HFFc6 (cell line): ENCODE measurements at regions not wholly inside any gene's neighbourhood (a gene's known extent, or its start where the extent isn't known, plus 50 kb on each side); places are given as distances from the start of the nearest gene placed in this dataset.

Source experiments
- DNase-seq: peaks from one replicate; pipeline ENCODE4 v3.0.0-alpha.2; 2018
- H3K27ac Mint-ChIP-seq: 2 replicates; pipeline ENCODE4 v1.8.0; 2020; ENCODE audit warnings: mild to moderate bottlenecking, mixed read lengths
- H3K27me3 Mint-ChIP-seq: 2 replicates; pipeline ENCODE4 v1.8.0; 2021; ENCODE audit warnings: mild to moderate bottlenecking, moderate library complexity, mixed read lengths; ENCODE audit not compliant: insufficient read depth
- H3K36me3 Mint-ChIP-seq: 2 replicates; pipeline ENCODE4 v1.8.0; 2021; ENCODE audit warnings: low read depth, mixed read lengths
- H3K4me1 Mint-ChIP-seq: 2 replicates; pipeline ENCODE4 v1.8.0; 2020; ENCODE audit warnings: low read depth, mixed read lengths
- H3K4me3 Mint-ChIP-seq: 2 replicates; pipeline ENCODE4 v1.8.0; 2020; ENCODE audit warnings: mild to moderate bottlenecking, moderate library complexity, mixed read lengths
- H3K9me3 Mint-ChIP-seq: 2 replicates; pipeline ENCODE4 v1.8.0; 2020; ENCODE audit warnings: mild to moderate bottlenecking, mixed read lengths
- TF ChIP-seq, protein P1 (sequence below): fragments of 200-600 bp; sonication (generic); IDR thresholded peaks from 2 replicates; pipeline ENCODE4 v1.5.0; 2021; ENCODE audit warnings: antibody characterized with exemption, mild to moderate bottlenecking

DNA sequence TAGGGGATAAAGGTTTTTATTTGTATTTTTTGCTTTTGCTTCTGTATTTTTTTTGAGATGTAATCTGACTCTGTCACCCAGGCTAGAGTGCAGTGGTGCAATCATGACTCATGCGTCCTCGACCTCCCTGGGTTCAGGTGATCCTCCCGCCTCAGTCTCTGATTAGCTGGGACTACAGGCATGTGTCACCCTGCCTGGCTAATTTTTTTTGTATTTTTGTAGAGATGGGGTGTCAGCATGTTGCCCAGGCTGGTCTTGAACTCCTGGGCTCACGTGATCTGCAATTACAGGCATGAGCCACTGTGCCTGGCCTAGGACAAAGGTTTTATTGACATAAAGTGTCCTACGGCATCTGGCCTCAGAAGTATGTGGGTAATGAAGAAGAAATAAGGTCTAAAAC lies 297.1 kb upstream of the C9orf72 start:
- no peaks in the 10 kb centered on the region for H3K36me3 Mint-ChIP-seq
- no peak overlapping the region for H3K4me3 Mint-ChIP-seq
- no peak overlapping the region for H3K27ac Mint-ChIP-seq
- H3K4me1 Mint-ChIP-seq = no peaks in the 10 kb centered on the region
- peaks cover 49% of the 10 kb centered on the region for H3K9me3 Mint-ChIP-seq
- no peak for DNase-seq
- no peaks in the 10 kb centered on the region for H3K27me3 Mint-ChIP-seq
- TF ChIP-seq, protein P1, sequence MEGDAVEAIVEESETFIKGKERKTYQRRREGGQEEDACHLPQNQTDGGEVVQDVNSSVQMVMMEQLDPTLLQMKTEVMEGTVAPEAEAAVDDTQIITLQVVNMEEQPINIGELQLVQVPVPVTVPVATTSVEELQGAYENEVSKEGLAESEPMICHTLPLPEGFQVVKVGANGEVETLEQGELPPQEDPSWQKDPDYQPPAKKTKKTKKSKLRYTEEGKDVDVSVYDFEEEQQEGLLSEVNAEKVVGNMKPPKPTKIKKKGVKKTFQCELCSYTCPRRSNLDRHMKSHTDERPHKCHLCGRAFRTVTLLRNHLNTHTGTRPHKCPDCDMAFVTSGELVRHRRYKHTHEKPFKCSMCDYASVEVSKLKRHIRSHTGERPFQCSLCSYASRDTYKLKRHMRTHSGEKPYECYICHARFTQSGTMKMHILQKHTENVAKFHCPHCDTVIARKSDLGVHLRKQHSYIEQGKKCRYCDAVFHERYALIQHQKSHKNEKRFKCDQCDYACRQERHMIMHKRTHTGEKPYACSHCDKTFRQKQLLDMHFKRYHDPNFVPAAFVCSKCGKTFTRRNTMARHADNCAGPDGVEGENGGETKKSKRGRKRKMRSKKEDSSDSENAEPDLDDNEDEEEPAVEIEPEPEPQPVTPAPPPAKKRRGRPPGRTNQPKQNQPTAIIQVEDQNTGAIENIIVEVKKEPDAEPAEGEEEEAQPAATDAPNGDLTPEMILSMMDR = no peak

DNA sequence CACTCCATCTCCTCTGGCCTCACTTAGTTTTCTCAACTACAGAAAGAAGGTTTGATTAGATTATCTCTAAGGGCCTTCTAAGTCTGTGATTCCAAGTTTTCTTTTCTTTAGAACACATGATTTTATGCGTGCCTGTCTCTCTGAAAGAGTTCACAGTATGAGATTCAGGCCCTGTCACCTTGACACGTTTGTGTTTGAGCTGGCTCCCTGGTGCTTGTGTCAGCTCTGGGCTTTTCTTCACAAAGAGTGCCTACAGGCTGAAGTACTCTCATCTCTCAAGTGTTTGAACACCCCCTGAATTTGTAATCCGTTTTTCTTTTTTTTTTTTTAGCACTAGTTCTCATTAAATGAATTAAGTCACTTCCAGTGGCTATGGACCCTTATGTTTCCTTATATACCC lies 306.9 kb upstream of the C9orf72 start:
- Mint-ChIP-seq H3K27ac (no peak overlapping the region), H3K9me3 (peaks cover 32% of the 10 kb centered on the region), H3K36me3 (no peaks in the 10 kb centered on the region), H3K4me1 (no peaks in the 10 kb centered on the region), H3K27me3 (0 out of 2 replicates have a peak, but pooled peaks cover 3% of the 10 kb centered on the region), H3K4me3 (no peak overlapping the region)
- DNase-seq = no peak
- TF ChIP-seq, protein P1 = no peak

DNA sequence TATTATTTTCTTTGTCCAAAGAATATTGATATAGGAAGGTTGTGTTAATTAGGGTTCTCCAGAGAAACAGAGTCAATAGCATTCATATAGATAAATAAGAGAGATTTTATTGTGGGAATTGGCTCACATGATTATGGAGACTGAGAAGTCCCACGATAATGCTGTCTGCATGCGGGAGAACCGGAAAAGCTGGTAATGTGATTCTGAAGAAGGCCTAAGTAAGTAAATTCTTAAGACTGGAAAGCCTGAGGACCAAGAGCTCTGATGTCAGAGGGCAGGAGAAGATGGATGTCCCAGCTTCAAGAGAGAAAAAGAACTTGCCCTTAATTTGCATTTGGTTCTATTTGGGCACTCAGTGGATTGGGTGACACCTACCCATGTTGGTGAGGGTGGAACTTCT lies 307.4 kb upstream of the C9orf72 start:
- Mint-ChIP-seq H3K27me3 (0 out of 2 replicates have a peak, but pooled peaks cover 3% of the 10 kb centered on the region), H3K9me3 (peaks cover 28% of the 10 kb centered on the region), H3K4me1 (no peaks in the 10 kb centered on the region), H3K36me3 (no peaks in the 10 kb centered on the region), H3K4me3 (no peak overlapping the region), H3K27ac (no peak overlapping the region)
- TF ChIP-seq, protein P1 = no peak
- DNase-seq = no peak

DNA sequence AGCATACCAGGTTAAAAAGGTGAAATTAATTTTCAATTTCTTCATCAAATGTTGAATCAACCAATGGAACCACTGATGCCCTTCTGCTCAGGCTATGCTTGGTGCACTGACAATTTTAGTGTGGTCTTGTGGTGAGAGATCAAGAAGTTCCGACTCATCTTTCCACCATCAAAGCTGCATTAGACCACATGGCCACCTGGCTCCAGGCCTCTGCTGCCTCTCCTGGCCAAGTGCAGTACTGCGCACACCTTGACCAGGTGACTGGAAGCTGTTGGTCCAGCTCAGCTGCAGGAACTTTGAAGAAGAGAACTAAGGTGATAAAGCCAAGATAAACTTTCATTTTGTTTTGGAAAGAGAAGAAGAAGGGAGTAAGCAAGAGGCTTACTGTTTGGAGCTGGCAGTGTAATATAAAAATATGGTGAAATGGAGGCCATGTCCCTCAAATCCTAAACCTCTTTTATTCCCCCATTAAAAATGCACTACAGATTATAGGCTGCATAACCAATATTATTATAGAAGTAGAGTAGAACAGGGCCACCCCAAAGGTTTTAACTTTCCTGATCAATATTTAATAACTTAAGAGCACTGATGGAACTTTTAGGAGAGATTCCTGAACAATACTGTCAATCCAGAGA lies 315.5 kb upstream of the C9orf72 start:
- H3K9me3 Mint-ChIP-seq = peaks cover 18% of the 10 kb centered on the region
- no peak overlapping the region for H3K4me3 Mint-ChIP-seq
- TF ChIP-seq, protein P1 = peak; percentile 55
- DNase-seq = no peak
- no peaks in the 10 kb centered on the region; the same call in 1 of the 2 replicates for H3K27me3 Mint-ChIP-seq
- H3K36me3 Mint-ChIP-seq = no peaks in the 10 kb centered on the region
- no peaks in the 10 kb centered on the region for H3K4me1 Mint-ChIP-seq
- no peak overlapping the region for H3K27ac Mint-ChIP-seq

DNA sequence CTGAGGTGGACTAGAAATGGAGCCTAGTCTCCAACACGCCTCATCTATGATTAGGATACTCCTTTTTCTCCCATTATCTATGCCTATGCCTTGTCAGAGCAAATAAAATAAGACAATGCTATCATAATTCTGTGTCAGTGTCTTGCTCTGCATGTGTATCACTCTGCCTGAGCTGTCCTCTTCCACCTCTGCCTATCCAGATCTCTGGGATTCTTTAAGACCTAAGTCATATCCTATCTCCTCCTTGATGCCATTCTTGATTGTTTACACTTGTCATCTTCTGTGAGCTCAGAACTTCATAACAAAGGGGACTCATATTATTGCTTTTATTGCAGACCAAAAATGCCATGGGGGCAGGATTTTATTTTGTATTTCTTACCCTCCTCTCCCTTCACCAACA lies 351.2 kb upstream of the C9orf72 start:
- TF ChIP-seq, protein P1 = no peak
- H3K4me1 Mint-ChIP-seq = no peaks in the 10 kb centered on the region
- H3K27ac Mint-ChIP-seq = no peak overlapping the region
- DNase-seq = no peak
- no peaks in the 10 kb centered on the region for H3K36me3 Mint-ChIP-seq
- H3K9me3 Mint-ChIP-seq = peaks cover 5% of the 10 kb centered on the region
- H3K27me3 Mint-ChIP-seq = no peaks in the 10 kb centered on the region
- H3K4me3 Mint-ChIP-seq = no peak overlapping the region

DNA sequence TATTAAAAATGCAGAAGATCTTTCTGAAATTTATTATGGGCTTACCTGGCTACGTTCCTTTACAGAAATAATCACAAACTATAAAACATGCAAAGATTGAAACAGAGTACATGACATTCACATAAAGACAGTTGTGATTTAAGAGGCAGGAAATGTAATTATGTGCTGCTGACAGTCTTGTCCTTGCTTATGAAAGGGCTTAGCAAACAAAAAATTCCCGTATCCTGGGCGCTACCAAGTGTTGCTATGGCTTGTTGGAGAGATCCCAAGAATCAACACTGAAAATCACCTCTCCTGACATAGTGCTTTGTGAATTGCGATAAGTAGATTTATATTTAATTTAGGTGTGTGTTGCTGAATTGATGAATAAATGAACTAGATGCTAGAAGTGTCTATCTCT lies 352.5 kb upstream of the C9orf72 start:
- no peaks in the 10 kb centered on the region for H3K36me3 Mint-ChIP-seq
- peaks cover 5% of the 10 kb centered on the region for H3K9me3 Mint-ChIP-seq
- no peaks in the 10 kb centered on the region for H3K27me3 Mint-ChIP-seq
- TF ChIP-seq, protein P1 = no peak
- H3K27ac Mint-ChIP-seq = no peak overlapping the region
- no peaks in the 10 kb centered on the region for H3K4me1 Mint-ChIP-seq
- no peak overlapping the region for H3K4me3 Mint-ChIP-seq
- DNase-seq = no peak
